ENCODE measurements at regions not wholly inside any gene's neighbourhood (a gene's known extent, or its start where the extent isn't known, plus 50 kb on each side); places are given as distances from the start of the nearest gene placed in this dataset.

GRCh38 chr11:38759394-38759793 is 2161.4 kb upstream of the RAG2 start:
- no peak for TF ChIP-seq ATF1 (CRISPR knock-in tag; IDR thresholded peaks at IDR 0.05)
- TF ChIP-seq, protein P1, sequence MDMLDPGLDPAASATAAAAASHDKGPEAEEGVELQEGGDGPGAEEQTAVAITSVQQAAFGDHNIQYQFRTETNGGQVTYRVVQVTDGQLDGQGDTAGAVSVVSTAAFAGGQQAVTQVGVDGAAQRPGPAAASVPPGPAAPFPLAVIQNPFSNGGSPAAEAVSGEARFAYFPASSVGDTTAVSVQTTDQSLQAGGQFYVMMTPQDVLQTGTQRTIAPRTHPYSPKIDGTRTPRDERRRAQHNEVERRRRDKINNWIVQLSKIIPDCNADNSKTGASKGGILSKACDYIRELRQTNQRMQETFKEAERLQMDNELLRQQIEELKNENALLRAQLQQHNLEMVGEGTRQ (CRISPR knock-in tag; IDR thresholded peaks at IDR 0.05), result no peak
- no peak for TF ChIP-seq CTCF (IDR thresholded peaks at IDR 0.05)
- TF ChIP-seq CREM (CRISPR knock-in tag; IDR thresholded peaks at IDR 0.05), result no peak
- TF ChIP-seq ZNF138 (CRISPR knock-in tag; conservative IDR thresholded peaks at IDR 0.05), result no peak
- no peak for TF ChIP-seq GABPB1 (CRISPR knock-in tag; IDR thresholded peaks at IDR 0.05)
- TF ChIP-seq, protein P2, sequence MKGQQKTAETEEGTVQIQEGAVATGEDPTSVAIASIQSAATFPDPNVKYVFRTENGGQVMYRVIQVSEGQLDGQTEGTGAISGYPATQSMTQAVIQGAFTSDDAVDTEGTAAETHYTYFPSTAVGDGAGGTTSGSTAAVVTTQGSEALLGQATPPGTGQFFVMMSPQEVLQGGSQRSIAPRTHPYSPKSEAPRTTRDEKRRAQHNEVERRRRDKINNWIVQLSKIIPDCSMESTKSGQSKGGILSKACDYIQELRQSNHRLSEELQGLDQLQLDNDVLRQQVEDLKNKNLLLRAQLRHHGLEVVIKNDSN (CRISPR knock-in tag; IDR thresholded peaks at IDR 0.05), result no peak
- no peak for TF ChIP-seq ATF3 (CRISPR knock-in tag; conservative IDR thresholded peaks at IDR 0.05)
- no peak for TF ChIP-seq FOXJ3 (CRISPR knock-in tag; IDR thresholded peaks at IDR 0.05; ENCODE audit: borderline replicate concordance)

Data from WTC11 (cell line).